ENCODE measurements at regions not wholly inside any gene's neighbourhood (a gene's known extent, or its start where the extent isn't known, plus 50 kb on each side); places are given as distances from the start of the nearest gene placed in this dataset.

DNA sequence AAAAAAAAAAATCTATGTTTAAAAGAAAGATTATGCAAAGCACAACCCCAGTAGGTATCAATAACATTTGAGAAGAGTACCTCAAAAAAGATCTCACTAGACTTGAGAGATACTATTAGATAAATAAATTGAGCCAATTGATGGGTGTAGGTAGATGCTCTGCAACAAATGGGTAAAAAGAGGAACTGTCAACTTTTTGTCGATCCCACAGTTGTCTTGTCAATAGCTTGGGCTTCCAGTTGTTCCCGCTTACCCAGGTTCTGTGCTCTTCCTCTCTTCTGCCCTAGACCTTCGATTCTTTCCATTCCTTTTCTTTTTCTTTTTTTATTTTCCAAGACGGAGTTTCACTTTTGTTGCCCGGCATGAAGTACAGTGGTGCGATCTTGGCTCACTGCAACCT is 226.9 kb downstream of the SOX4 start:
- TF ChIP-seq EZH2 (IDR thresholded peaks at IDR 0.05; ENCODE audit: insufficient read depth, poor library complexity, severe bottlenecking), result no peak
- TF ChIP-seq EZH2phosphoT487 (IDR thresholded peaks at IDR 0.05; ENCODE audit: insufficient read depth, low read depth), result no peak
